Esophagus muscularis mucosa (tissue), 4 donors: ENCODE measurements at regions not wholly inside any gene's neighbourhood (a gene's known extent, or its start where the extent isn't known, plus 50 kb on each side); places are given as distances from the start of the nearest gene placed in this dataset.

Experiments used
- EP300 ChIP-seq: sonication (generic); formaldehyde crosslinking; IDR thresholded peaks from one replicate; pipeline ENCODE4 v1.6.1; 2017; ENCODE audit warnings: antibody characterized with exemption
- POLR2A ChIP-seq: fragments of 450-650 bp; IDR thresholded peaks from one replicate; pipeline ENCODE4 v1.6.1; 2017; ENCODE audit warnings: antibody characterized with exemption, moderate library complexity, mild to moderate bottlenecking, low read depth
- POLR2AphosphoS5 ChIP-seq, 2 donors: sonication (generic); formaldehyde crosslinking; IDR thresholded peaks; one replicate each; pipeline ENCODE4 v1.6.1; 2017; ENCODE audit warnings: antibody characterized with exemption in 2 of 2
- TF ChIP-seq, protein P1 (sequence below), 3 experiments: fragments of 200-600 bp in 2 of 3; fragments of 450-650 bp in 1 of 3; sonication (generic) in 2 of 3; IDR thresholded peaks; one replicate each; pipeline ENCODE4 v1.5.1; 2017 to 2019; ENCODE audit warnings: antibody characterized with exemption in 3 of 3, mild to moderate bottlenecking in 2 of 3, moderate library complexity in 1 of 3

DNA sequence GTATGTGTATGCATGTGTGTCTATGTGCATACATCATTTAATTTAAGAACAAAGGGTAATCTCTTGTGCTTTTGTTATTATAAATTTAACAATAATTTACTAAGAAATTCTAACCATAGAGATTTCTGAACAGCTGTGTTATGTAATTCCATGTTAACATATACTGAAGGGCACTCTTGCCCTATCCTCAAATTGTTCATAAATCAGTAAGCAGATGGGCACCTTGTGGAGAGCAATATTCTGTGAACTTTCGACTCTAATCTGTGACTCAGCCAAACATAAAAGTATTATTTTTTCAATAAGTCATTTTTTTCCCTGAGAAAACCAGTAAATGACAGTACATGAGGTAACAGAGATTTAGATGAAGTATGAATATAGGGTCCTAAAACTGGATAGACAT, 938.3 kb upstream of the CRIM1 start:
- TF ChIP-seq POLR2A (no peak), EP300 (no peak), POLR2AphosphoS5 (IDR thresholded peaks at IDR 0.05) (no peak)
- TF ChIP-seq, protein P1, sequence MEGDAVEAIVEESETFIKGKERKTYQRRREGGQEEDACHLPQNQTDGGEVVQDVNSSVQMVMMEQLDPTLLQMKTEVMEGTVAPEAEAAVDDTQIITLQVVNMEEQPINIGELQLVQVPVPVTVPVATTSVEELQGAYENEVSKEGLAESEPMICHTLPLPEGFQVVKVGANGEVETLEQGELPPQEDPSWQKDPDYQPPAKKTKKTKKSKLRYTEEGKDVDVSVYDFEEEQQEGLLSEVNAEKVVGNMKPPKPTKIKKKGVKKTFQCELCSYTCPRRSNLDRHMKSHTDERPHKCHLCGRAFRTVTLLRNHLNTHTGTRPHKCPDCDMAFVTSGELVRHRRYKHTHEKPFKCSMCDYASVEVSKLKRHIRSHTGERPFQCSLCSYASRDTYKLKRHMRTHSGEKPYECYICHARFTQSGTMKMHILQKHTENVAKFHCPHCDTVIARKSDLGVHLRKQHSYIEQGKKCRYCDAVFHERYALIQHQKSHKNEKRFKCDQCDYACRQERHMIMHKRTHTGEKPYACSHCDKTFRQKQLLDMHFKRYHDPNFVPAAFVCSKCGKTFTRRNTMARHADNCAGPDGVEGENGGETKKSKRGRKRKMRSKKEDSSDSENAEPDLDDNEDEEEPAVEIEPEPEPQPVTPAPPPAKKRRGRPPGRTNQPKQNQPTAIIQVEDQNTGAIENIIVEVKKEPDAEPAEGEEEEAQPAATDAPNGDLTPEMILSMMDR (IDR thresholded peaks at IDR 0.05), result no peak
